Fibroblast of mammary gland (primary cell): ENCODE measurements at regions not wholly inside any gene's neighbourhood (a gene's known extent, or its start where the extent isn't known, plus 50 kb on each side); places are given as distances from the start of the nearest gene placed in this dataset.
"Not testable (repeated sequence)": the region's sequence is repeated elsewhere in the genome, so short reads cannot be mapped to it uniquely, and the experiment has no call there.

ENCODE experiments used
- DNase-seq: peaks from one replicate; pipeline ENCODE4 v3.0.0-alpha.2; 2010; ENCODE audit warnings: low read depth
- H3K4me3 ChIP-seq: 2 replicates; pipeline ENCODE4 v1.5.1; 2011; ENCODE audit warnings: low read depth, mild to moderate bottlenecking, low read length, moderate library complexity; ENCODE audit not compliant: control insufficient read depth
- CTCF ChIP-seq: conservative IDR thresholded peaks from 2 replicates; pipeline ENCODE4 v1.5.1; 2011; ENCODE audit warnings: low read depth, low read length, inconsistent platforms; ENCODE audit not compliant: control insufficient read depth, insufficient read depth

- no peak for TF ChIP-seq CTCF
- DNase-seq, result no peak
- H3K4me3 ChIP-seq, result no peak overlapping the region
Observed at GRCh38 chr7:47180516-47180826, 401.4 kb downstream of the TNS3 start.

GRCh38 chr7:47179812-47180515, 401.9 kb downstream of the TNS3 start:
- peak; percentile 97 for TF ChIP-seq CTCF
- no peak overlapping the region for H3K4me3 ChIP-seq
- peak; percentile 69 for DNase-seq

- not testable (repeated sequence) for H3K4me3 ChIP-seq
Observed at GRCh38 chr7:47172602-47173539, 409.0 kb downstream of the TNS3 start.

GRCh38 chr7:47170516-47170915, 411.4 kb downstream of the TNS3 start:
- DNase-seq, result no peak
- peak; percentile 45 for TF ChIP-seq CTCF
- no peak overlapping the region for H3K4me3 ChIP-seq

More at GRCh38 chr7:47172602-47173539, 409.0 kb downstream of the TNS3 start:
- DNase-seq, result not testable (repeated sequence)

GRCh38 chr7:47154791-47155190, 427.1 kb downstream of the TNS3 start:
- H3K4me3 ChIP-seq, result no peak overlapping the region
- DNase-seq, result peak; percentile 25
- TF ChIP-seq CTCF, result no peak

GRCh38 chr7:47153576-47153975, 428.3 kb downstream of the TNS3 start:
- DNase-seq, result no peak
- H3K4me3 ChIP-seq, result no peak overlapping the region

More at GRCh38 chr7:47153576-47153975, 428.3 kb downstream of the TNS3 start:
- no peak for TF ChIP-seq CTCF
